Ovary (tissue), 3 donors: ENCODE measurements at regions not wholly inside any gene's neighbourhood (a gene's known extent, or its start where the extent isn't known, plus 50 kb on each side); places are given as distances from the start of the nearest gene placed in this dataset.
"Not testable (repeated sequence)": the region's sequence is repeated elsewhere in the genome, so short reads cannot be mapped to it uniquely, and the experiment has no call there.

Experiments used
- CTCF ChIP-seq, 3 donors: fragments of 450-650 bp in 2 of 3; fragments of 200-600 bp in 1 of 3; IDR thresholded peaks; one replicate each; pipeline versions ENCODE4 v1.5.1 to v1.8.0; 2016 to 2022; ENCODE audit warnings: antibody characterized with exemption in 3 of 3, mild to moderate bottlenecking in 1 of 3
- POLR2A ChIP-seq: fragments of 450-650 bp; IDR thresholded peaks from one replicate; pipeline ENCODE4 v1.6.1; 2017; ENCODE audit warnings: antibody characterized with exemption, mild to moderate bottlenecking, moderate library complexity
- donor health status: DM: no; HTN: no; CAD: no.

- not testable (repeated sequence) for TF ChIP-seq CTCF (IDR thresholded peaks at IDR 0.05); POLR2A
Measured at GRCh38 chr5:121471222-121471621, 380.5 kb upstream of the FTMT start.
